ENCODE measurements at regions not wholly inside any gene's neighbourhood (a gene's known extent, or its start where the extent isn't known, plus 50 kb on each side); places are given as distances from the start of the nearest gene placed in this dataset.

GRCh38 chr10:52615331-52615730 lies 157.3 kb downstream of the MBL2 start:
- TF ChIP-seq POLR2A (IDR thresholded peaks at IDR 0.05; ENCODE audit: extremely low read depth, insufficient read length) (no peak), CTCF (IDR thresholded peaks at IDR 0.05; ENCODE audit: low read depth, low read length) (no peak), MAX (IDR thresholded peaks at IDR 0.05; ENCODE audit: low read depth, low read length) (no peak)

Measured in NB4 (cell line).